ENCODE measurements at regions not wholly inside any gene's neighbourhood (a gene's known extent, or its start where the extent isn't known, plus 50 kb on each side); places are given as distances from the start of the nearest gene placed in this dataset.

GRCh38 chr19:31597616-31598015 lies 248.4 kb upstream of the TSHZ3 start:
- no peak overlapping the region for H3K4me2 ChIP-seq
- H4K20me1 ChIP-seq (ENCODE audit: insufficient read depth) = no peaks in the 10 kb centered on the region
- 27% methylated on average over 9 of the region's 9 CpGs for WGBS (ENCODE audit: low lambda C conversion rate)
- TF ChIP-seq NFIC (IDR thresholded peaks at IDR 0.05; ENCODE audit: borderline replicate concordance) = no peak
- TF ChIP-seq NRF1 (IDR thresholded peaks at IDR 0.05; ENCODE audit: low read depth, low read length) = no peak
- TF ChIP-seq FOXM1 (IDR thresholded peaks at IDR 0.05; ENCODE audit: low read depth) = no peak
- no peak for TF ChIP-seq EZH2phosphoT487 (IDR thresholded peaks at IDR 0.05; ENCODE audit: borderline replicate concordance, low read depth)
- no peak for TF ChIP-seq SIN3A (IDR thresholded peaks at IDR 0.05; ENCODE audit: borderline replicate concordance, low read depth, low read length)
- TF ChIP-seq CHD2 (IDR thresholded peaks at IDR 0.05; ENCODE audit: low read length, partially characterized antibody) = no peak
- no peak for TF ChIP-seq GATA2 (CRISPR knock-in tag; IDR thresholded peaks at IDR 0.05)
- TF ChIP-seq CTCF (IDR thresholded peaks at IDR 0.05) = no peak
- no peak for TF ChIP-seq JUND (IDR thresholded peaks at IDR 0.05)
- no peak for TF ChIP-seq RCOR1 (IDR thresholded peaks at IDR 0.05; ENCODE audit: low read length)
- TF ChIP-seq ELF1 (IDR thresholded peaks at IDR 0.05) = no peak
- no peak for TF ChIP-seq MXI1 (IDR thresholded peaks at IDR 0.05; ENCODE audit: low read depth, low read length)
- H3K9ac ChIP-seq = no peak overlapping the region
- DNase-seq = no peak
- no peaks in the 10 kb centered on the region for H3K9me3 ChIP-seq
- no peaks in the 10 kb centered on the region for H3K9me2 ChIP-seq
- ChIA-PET POLR2A (no interaction called here), CTCF (no interaction called here)
- no peak overlapping the region for H3K27ac ChIP-seq (ENCODE audit: low read depth in 2 of 2, low read length in 1 of 2)
- no peaks in the 10 kb centered on the region for H3K36me3 ChIP-seq (replicated peaks in 1 of 2; ENCODE audit: control insufficient read depth in 1 of 2, insufficient read depth in 2 of 2, low read length in 1 of 2)
- no peak overlapping the region for H3K4me3 ChIP-seq (ENCODE audit: low read depth in 2 of 2, low read length in 1 of 2)
- no peaks in the 10 kb centered on the region for H3K79me2 ChIP-seq (ENCODE audit: insufficient read depth)
- H2AFZ ChIP-seq (ENCODE audit: low read depth) = no peak overlapping the region
- no peaks in the 10 kb centered on the region; a peak in 1 of 4 replicates for H3K4me1 ChIP-seq (ENCODE audit: control insufficient read depth in 1 of 2, insufficient read depth in 2 of 2, low read depth in 1 of 2, low read length in 1 of 2)
- H3K27me3 ChIP-seq (ENCODE audit: insufficient read depth) = no peaks in the 10 kb centered on the region
- no peaks in the 10 kb centered on the region for H3F3A ChIP-seq (replicated peaks; ENCODE audit: insufficient read depth)

GRCh38 chr19:31598730-31599238 lies 249.5 kb upstream of the TSHZ3 start:
- Histone ChIP-seq H3K4me3 (ENCODE audit: low read depth in 2 of 2, low read length in 1 of 2) (no peak overlapping the region), H3K79me2 (ENCODE audit: insufficient read depth) (no peaks in the 10 kb centered on the region), H3K9me2 (no peaks in the 10 kb centered on the region), H3K4me1 (ENCODE audit: control insufficient read depth in 1 of 2, insufficient read depth in 2 of 2, low read depth in 1 of 2, low read length in 1 of 2) (no peaks in the 10 kb centered on the region; a peak in 1 of 4 replicates), H3K36me3 (replicated peaks in 1 of 2; ENCODE audit: control insufficient read depth in 1 of 2, insufficient read depth in 2 of 2, low read length in 1 of 2) (no peaks in the 10 kb centered on the region), H3K9ac (no peak overlapping the region), H3K4me2 (no peak overlapping the region), H3K9me3 (no peaks in the 10 kb centered on the region), H3K27me3 (ENCODE audit: insufficient read depth) (no peaks in the 10 kb centered on the region), H2AFZ (ENCODE audit: low read depth) (no peak overlapping the region), H4K20me1 (ENCODE audit: insufficient read depth) (no peaks in the 10 kb centered on the region), H3F3A (replicated peaks; ENCODE audit: insufficient read depth) (no peaks in the 10 kb centered on the region), H3K27ac (ENCODE audit: low read depth in 2 of 2, low read length in 1 of 2) (no peak overlapping the region)
- TF ChIP-seq TCF12 (IDR thresholded peaks at IDR 0.05) = no peak
- no peak for TF ChIP-seq TEAD4 (IDR thresholded peaks at IDR 0.05; ENCODE audit: borderline replicate concordance, insufficient read depth)
- TF ChIP-seq NRF1 (IDR thresholded peaks at IDR 0.05; ENCODE audit: low read depth, low read length) = no peak
- TF ChIP-seq MAX (IDR thresholded peaks at IDR 0.05; ENCODE audit: low read depth) = no peak
- no peak for TF ChIP-seq RCOR1 (IDR thresholded peaks at IDR 0.05; ENCODE audit: low read length)
- TF ChIP-seq TAF1 (IDR thresholded peaks at IDR 0.05; ENCODE audit: borderline replicate concordance, low read depth, low read length) = no peak
- no peak for TF ChIP-seq IRF3 (IDR thresholded peaks at IDR 0.05; ENCODE audit: low read depth, low read length)
- TF ChIP-seq USF2 (IDR thresholded peaks at IDR 0.05; ENCODE audit: borderline replicate concordance, low read depth, low read length) = no peak
- DNase-seq = no peak
- CTCF ChIA-PET = no interaction called here
- 24% methylated on average over 2 of the region's 2 CpGs for WGBS (ENCODE audit: low lambda C conversion rate)
- POLR2A ChIA-PET = no interaction called here

Data from SK-N-SH (cell line).